NK-92 (cell line): ENCODE measurements at regions not wholly inside any gene's neighbourhood (a gene's known extent, or its start where the extent isn't known, plus 50 kb on each side); places are given as distances from the start of the nearest gene placed in this dataset.
"Not testable (repeated sequence)": the region's sequence is repeated elsewhere in the genome, so short reads cannot be mapped to it uniquely, and the experiment has no call there.

Experiments
- DNase-seq: peaks from one replicate; lab custom pipeline; 2025; ENCODE audit not compliant: unreplicated experiment; lab: John Stamatoyannopoulos, UW

- DNase-seq, result no peak
Observed at GRCh38 chr18:76610933-76611749, 116.1 kb upstream of the ZNF516 start.

- no peak for DNase-seq
Observed at GRCh38 chr18:76610012-76610411, 115.0 kb upstream of the ZNF516 start.

DNA sequence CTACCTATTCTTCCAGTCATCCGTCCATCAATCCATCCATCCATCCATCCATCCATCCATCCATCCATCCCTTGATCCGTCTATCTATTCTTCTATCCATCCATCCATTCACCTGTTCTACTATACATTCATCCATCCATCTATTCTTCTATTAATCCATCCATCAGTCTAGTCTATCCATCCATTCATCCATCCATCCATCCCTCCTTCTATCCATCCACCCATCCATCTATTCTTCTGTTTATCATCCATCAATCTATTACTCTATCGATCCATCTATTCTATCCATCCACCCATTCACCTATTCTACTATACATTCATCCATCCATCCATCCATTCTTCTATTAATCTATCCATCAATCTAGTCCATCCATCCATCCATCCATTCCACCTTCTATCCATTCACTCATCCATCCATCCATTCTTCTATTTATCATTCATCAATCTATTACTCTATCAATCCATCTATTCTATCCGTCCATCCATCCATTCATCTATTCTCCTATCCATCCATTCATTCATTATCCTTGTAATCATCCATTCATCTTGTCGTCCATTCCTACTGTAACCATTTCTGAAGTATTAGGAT lies 110.4 kb upstream of the ZNF516 start:
- DNase-seq, result no peak

- no peak for DNase-seq
Observed at GRCh38 chr18:76604935-76605240, 109.8 kb upstream of the ZNF516 start.

DNA sequence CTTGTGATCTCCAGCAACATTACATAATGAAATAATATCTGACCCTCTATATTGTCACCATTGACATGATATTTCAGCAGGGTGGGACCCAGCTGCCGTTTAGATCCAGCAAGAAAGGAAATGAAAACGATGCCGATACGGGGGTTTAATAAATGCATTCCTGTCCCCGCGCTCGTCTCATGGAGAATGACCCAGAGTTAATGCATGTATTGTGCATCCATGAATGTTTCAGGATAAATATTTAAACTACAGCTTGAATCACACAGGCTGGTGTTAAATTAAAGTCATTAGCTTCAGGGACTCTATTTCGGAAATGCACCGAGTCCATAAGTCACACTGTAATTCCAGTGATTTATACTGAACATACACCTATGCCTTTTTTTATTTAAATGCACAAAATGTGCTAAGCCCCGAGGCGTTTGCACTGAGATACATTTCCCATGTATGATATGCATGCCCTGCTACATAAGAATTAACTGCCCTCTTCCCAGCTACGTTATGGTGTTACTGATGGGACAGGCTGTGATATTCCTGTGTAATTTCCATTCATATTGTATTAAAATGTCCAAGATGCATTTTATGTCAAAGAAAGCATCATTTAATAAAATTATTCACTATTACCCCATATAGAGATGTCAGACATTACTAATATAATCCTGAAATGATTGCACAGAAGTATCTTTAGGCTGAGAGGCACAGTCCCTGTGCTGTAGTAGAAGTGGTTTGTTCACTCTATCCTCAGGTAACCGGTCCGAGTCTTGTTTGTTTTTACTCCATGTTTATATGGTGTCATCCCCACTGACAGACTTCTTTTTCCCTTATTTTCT lies 109.3 kb upstream of the ZNF516 start:
- DNase-seq, result no peak

DNA sequence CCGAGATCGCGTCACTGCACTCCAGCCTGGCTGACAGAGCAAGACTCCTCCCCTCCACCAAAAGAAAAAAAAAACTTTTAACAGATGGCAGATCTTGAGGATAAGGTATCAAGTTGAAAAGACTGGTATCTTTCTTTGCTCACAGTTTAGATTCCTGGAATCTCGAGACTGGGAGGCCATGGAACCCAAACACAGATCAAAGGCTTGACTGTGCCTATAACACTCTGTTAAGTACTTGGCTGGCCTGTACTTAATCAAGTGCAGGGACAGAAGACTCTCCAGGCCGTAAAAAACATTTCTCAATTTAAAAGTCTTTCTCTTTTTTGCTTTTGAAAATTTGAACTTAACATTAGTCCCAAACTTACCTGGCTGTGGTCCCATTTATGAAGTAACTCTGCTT lies 107.1 kb upstream of the ZNF516 start:
- no peak for DNase-seq

- not testable (repeated sequence) for DNase-seq
Observed at GRCh38 chr18:76600076-76600475, 105.0 kb upstream of the ZNF516 start.

DNA sequence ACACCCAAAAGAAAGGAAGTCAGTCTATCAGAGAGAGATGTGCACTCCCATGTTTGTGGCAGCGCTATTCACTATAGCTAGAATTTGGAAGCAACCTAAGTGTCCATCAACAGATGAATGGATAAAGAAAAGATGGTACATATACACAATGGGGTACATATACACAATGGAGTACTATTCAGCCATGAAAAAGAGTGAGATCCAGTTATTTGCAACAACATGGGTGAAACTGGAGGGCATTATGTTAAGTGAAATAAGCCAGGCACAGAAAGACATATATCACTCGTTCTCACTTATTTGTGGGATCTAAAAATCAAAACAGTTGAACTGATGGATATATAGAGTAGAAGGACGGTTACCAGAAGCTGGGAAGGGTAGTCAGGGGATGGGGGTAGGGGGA lies 99.9 kb upstream of the ZNF516 start:
- DNase-seq, result no peak

DNA sequence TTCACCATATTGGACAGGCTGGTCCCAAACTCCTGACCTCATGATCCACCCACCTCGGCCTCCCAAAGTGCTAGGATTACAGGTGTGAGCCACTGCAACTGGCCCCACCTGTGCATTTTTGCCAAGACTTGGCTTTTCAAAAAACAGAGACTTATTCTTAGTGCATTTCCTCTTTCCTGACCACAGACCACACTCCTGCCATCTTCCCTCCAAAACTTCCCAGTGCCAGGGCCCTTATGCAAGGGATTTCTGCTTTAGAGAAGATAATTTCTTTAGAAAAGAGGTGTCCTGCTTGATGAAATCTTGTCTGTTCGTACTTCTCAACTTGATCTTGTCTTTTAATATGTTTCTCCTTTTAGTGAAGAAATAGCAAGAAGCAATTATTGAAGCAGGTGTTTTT lies 98.8 kb upstream of the ZNF516 start:
- DNase-seq, result no peak

GRCh38 chr18:76592981-76593381 lies 97.9 kb upstream of the ZNF516 start:
- no peak for DNase-seq

DNA sequence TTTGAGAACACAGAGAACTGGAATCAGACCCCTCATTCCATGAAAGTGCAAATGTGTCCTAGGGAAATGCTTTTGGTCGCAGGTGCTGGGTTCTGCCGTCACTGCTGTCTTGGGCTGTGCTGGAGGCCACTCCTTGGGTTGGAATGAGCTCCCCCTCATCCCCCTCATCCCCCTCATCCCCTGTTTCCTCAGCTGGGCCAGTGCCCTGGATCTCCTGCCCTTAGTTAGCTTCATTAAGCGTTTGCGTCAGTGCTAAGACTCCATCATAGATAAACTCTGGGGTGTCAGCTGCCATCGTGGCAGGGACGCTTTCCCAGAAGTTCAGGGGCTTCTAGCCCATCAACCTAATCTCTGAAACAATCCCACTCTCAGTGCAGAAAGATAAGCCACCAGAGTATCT lies 97.1 kb upstream of the ZNF516 start:
- DNase-seq, result no peak

- DNase-seq, result no peak
Observed at GRCh38 chr18:76589866-76590265, 94.8 kb upstream of the ZNF516 start.

- DNase-seq, result no peak
Observed at GRCh38 chr18:76589316-76589715, 94.3 kb upstream of the ZNF516 start.

DNA sequence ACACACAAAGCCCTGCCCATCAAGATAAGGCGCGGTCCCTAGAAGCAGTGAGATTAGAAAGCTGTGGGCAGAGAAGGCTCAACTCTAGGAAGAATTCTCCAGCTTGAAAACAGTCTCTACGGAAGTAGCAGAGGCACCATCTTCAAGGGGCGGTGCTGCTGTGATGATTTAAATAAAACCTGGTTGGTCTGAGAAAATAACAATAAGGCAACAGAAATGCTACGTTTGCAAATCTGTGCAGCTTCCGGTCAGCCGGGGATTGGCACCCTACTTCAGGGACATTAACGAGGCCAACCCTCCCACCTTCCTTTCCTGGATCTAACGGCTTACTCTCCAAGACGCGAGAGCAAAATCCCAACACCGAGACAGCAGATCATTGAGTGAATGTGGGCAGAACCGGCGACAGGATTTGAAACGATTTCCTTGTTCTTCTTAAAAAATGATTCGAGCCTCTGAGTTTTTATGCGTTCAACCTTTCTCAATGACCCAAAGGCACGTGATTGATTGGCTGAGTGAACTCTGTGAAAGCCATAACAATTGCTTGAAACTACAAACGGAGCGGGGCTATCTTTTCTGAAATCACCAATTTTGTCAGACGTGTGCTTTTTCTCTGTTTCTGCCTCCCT lies 93.7 kb upstream of the ZNF516 start:
- DNase-seq, result no peak

DNA sequence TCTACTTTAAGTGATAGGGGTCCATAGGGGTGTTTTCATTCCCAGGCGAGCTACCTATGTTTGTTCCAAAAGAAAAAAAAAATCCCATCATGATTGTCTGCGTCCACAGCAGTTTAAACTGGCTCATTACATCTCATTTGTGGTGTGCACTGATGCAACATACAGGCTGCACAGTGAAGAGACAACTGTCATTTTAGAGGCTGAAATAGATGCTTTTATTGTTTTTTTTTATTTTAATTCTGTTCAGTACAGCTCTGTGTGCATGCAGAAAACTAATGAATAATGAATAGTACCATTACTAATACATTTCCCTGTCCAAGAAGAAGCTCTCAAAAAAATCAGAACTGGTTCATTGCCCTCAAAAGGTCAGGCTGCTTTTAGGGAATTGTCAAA lies 92.8 kb upstream of the ZNF516 start:
- no peak for DNase-seq

DNA sequence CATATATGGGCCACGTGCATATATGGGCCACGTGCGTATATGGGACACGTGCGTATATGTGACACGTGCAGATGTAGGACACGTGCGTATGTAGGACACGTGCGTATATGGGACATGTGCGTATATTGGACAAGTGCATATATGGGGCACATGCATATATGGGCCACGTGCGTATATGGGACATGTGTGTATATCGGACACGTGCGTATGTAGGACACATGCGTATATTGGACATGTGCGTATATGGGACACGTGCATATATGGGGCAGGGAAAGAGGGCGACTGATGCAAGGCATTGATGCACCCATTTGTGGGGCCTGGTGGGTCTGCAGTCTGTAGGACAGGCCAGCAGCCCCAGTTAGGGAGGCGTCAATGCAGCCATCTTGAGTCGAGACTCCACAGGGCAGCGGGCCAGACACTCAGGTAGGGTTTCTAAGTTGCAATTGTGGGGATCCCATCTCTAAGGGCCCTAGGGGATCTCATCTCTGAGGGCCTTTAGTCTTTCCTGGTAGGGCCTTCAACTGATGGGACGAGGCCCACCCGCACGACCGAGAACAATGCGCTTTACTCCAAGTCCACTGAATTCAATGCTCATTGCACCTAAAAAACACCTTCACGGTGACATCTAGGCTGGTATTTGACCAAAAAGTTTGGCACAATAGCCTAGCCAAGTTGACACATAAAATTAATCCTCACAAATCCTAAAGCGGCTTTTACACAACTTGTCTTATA lies 92.3 kb upstream of the ZNF516 start:
- DNase-seq, result no peak

DNA sequence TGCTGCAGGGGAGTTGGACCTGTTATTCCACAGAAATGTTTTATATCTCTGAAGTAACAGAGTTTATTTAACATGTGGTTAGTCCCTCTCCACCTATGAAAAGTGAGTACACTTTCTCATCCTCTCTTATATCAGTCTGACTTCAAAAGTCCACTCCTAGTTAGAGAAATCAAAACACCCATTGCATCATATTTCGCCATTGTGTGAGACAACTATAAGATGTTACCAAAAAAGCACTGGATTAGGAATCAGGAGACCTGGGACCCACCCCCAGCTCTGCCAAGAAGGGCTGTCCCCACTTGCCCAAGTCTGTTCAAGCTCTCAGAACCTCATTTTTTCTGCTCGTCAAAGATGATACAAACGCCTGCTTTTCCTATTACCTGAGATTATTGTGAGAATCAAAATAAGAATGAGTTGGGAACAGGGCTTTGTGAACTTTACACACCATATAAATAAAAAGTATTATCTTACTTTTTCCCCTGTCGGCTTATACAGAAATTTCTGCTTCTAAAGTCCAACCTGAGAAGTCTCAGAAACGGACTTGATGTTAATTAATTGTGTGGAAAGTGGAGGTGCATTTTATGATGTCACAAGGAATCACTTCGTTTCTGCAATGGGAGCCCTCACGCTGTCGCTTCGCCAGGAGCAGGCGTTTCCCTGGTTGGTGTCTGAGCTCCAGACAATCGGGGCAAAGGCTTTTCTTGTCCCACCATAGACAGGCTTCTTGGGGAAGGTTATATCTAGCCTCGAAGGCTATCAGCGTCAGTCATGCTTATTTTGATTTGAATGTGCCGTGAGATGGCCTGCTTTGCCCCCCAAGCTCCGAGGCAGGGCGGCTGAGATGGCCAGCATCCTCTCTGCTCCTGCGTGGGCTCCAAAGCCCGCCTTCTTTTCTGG lies 89.6 kb upstream of the ZNF516 start:
- DNase-seq, result no peak

DNA sequence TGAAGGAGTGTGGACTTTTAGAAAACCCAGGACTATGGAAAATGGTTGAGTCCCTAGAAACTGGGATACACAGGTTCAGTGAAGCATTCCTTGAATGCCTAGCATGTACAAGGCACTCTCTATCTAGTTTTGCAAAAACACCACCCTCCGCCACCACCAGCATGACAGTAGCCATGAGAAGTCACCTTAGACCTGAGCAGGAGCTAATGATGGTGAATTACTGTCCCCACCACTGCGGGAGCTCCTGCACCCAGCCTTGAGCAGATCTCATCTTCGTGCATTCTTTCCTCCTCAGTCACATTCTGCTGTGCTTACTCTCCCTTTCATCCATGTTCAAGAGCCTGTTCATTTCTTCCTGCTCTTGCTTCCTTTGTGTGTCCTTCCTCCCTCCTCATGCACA lies 86.2 kb upstream of the ZNF516 start:
- no peak for DNase-seq

GRCh38 chr18:76580288-76580962 lies 85.4 kb upstream of the ZNF516 start:
- no peak for DNase-seq

GRCh38 chr18:76579301-76579695 lies 84.3 kb upstream of the ZNF516 start:
- DNase-seq, result no peak
